Stimulated activated naive CD4-positive, alpha-beta T cell (primary cell): ENCODE measurements at regions not wholly inside any gene's neighbourhood (a gene's known extent, or its start where the extent isn't known, plus 50 kb on each side); places are given as distances from the start of the nearest gene placed in this dataset.

Source experiments
- DNase-seq, 6 experiments: peaks; one replicate each; lab custom pipeline; 2025; lab: John Stamatoyannopoulos, UW

DNA sequence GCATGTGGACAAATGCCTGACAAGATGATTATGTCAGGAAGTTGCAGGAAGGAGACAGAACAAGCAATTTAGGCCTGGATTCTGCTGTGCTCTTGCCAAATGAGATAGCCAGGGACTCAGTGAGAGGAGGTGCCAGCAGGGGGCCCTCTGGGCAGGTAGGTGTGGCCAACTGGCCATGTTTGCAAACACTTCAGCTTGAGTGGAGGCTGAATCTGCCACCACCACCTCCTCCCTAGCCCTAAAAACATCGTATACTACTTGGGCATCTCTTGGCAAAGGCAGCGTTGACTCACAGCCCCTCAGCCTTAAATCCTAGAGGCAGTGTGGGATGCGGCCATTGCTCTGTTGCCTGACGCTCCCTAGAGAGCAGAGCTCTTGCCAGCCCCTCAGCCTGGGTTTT is 95.1 kb upstream of the PLET1 start:
- no peak for DNase-seq

DNA sequence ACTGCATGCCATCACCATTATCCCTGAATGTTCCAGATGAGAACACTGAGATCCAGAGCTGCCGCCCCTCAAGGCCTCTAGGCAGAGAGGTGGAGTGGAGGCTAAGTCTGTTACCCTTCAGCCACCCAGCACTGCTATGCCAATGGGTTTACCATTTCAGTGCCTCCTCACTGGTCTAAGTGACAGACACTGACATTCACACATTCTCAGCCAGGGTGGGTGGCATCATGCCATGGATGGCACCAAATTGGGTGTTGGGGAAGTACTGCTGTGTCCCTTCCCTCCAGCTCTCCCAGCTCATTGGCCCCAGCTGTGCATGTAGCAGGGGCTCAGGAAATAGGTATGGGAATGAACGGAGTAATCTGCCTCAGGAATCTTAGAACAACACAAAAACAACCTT is 96.8 kb upstream of the PLET1 start:
- DNase-seq, result no peak

DNA sequence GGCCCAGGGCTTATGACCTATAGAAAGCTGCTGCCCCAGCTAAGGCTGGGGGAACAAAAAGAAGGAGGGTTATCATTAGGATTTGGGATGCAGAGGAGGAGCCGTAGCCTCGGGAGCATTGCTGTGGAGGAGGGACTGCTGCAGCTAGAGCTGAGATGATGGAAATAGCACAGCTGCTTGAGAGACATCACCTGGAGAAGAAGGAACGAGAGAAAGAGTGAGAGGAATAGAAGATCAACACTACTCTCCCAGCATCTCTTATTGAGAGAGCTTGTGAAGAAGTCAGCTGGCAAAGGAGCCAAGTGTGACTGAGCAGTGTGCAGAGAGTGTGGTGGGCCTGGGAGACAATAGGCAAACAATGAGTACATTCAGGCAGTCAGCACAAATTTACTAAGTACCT is 100.7 kb upstream of the PLET1 start:
- DNase-seq, result no peak

DNA sequence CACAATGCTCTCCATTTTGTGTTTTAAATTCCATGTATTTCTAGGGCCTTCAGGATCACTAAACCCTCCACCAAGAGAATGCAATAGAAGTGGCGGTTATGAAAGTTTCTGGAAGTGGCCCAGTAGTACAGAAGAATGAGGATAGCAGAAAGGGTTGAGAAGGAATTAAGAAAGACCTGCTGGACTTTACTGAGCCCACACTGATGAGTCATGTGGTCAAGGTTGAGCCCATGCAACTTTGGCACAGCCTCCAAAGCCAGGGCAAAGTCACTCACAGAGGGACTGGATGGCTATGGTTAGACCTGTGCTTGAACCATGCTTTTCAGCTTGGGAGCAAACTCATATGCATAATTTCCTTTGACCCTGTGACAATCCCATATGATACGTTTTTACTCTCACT is 102.9 kb upstream of the PLET1 start:
- no peak for DNase-seq

DNA sequence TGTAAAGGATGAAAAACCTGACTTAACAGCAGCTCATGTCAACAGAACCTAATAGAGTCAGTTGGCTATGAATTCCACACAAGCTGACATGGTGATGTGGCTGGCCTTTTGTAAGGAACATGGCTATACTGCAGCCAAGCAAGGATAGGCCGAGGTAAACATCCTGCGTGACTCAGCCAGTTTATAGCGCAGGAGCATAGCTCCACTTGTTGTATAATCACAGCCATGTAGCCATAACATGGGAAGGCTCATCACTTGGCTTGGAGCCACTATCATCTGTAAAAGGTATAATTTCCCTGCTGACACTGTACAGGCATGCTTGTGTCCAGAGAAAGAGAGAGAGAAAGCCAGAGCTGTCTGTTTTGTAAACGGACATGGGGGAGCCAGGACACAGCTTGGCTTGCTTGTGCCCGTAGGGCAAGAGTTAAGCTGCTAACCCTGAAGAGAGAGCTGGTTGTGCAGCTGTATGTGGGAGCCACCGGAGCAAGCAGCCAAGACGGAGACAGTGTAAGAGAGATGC is 104.4 kb upstream of the PLET1 start:
- DNase-seq, result no peak

DNA sequence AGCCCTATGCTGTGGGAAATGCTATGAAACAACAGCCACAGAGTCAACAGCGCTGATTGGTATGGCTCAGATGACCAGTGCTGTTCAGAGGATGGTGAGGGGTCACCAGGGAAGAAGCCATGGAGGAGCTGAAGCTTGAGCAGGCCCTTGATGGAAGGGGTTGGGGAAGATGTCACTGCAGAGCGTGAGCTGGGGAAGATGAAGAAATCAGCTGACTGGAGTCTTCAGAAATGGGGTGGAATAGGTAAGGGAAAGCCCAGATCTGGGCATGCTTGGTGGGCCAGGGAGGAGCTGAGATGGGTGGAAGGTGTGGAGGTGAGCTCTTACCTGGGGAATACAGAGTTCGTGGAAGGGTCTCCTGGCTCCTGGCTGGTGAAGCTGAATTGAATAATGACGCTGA is 105.4 kb upstream of the PLET1 start:
- DNase-seq, result no peak

DNA sequence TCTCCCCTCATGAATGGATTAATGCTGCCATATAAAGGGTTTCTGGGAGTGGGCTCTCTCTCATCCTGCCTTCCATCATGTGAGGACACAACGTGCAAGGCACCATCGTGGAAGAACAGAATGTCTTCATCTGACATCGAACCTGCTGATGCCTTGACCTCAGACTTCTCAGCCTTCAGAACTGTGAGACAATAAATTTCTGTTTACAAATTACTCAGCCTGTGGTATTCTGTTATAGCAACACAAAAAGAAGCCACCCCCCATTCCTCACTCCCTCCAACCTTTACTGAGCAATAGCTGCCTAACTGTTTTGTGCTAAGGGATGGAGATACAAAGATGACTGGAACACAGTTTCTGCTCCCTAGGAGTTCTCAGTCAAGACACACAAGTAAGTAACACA is 106.1 kb upstream of the PLET1 start:
- no peak for DNase-seq

DNA sequence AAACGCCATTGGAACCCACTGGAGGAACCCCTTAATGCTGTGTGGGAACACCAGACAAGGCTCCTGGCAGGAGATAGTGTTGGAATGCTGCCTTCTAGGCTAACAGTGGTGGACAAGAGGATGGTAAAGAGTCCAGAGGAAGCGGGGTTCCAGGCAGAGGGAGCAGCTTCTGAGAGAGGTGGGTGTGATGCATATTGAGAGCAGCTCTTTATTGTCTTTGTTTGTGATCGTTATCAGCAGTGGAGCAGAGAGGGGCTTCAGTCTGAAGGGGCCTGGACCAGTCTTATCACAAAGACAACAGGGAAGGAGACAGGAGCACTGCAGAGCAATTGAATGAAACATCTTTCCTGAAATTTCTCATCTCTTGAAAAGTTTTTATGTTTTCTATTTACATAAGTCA is 106.8 kb upstream of the PLET1 start:
- DNase-seq, result no peak

DNA sequence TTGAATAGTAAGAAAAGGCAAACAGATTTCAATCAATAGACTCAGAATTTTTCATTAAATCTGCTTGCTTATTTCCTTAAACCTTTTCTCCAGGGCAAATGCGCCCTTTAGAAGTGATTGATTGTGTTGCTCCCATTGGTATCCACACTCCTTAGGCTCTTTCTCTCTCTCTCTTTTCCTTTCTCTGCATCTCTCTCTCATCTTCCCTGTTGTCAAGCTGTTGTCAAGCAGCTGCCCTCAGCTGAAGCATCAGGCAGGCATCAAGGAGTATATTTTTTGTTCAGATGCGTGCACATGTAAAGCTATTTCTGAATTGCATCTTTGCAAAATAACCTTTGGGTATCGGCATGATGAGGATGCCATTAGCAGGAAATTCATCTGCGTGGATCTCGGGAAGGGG is 107.2 kb upstream of the PLET1 start:
- DNase-seq, result no peak

DNA sequence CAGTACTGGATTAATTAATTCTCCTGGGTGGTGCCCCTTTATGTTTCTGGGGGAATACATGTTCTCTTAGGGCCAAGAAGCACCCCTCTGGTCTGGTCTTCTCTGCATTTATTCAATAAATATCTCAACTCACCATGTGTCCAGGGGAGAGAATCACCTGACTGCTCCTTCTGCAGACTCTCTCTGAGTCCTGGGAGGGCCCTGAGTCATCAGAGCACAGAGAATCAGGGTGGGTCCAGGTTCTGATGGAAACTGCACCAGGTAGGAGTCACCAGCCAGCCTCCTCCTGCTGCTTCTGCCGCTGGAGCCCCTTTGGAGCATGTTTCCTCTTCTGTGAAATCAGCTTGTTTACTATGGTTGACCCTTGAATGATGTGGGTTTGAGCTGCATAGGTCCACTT is 107.7 kb upstream of the PLET1 start:
- DNase-seq, result no peak

DNA sequence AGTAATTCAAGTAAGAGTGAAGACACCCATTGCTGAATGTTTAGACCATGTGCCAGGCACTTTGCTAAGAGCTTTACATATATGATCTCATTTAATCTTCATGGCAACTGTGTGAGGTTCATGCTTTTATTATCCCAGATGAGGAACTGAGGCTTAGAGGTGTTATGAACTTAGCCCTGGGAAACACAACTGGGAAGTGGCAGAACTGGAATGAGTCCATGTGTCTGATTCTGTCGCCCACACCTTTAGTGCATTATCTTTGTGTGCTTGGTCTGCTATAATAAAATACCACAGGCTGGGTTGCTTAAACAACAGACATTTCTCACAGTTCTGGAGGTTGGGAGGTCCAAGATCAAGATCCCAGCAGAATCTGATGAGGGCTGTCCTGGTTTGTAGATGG is 108.7 kb upstream of the PLET1 start:
- DNase-seq, result no peak

DNA sequence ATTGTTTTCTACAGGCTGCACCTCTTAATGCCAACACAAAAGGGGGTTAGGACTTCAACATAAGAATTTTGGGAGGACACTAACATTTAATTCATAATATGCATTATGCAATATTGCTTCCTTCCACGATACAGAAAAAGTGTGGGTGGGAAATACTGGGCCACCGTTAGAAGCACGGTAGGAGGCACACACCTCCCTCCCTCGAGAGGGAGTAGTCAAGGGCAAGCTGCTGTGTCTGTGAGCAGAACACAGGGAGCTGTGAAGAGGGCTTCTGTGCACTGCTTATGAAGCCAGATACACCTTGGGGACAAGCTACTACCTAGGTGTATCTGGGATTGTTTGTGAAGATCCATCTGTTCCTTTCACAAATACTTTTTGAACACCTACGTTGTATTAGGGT is 109.3 kb upstream of the PLET1 start:
- DNase-seq, result no peak

DNA sequence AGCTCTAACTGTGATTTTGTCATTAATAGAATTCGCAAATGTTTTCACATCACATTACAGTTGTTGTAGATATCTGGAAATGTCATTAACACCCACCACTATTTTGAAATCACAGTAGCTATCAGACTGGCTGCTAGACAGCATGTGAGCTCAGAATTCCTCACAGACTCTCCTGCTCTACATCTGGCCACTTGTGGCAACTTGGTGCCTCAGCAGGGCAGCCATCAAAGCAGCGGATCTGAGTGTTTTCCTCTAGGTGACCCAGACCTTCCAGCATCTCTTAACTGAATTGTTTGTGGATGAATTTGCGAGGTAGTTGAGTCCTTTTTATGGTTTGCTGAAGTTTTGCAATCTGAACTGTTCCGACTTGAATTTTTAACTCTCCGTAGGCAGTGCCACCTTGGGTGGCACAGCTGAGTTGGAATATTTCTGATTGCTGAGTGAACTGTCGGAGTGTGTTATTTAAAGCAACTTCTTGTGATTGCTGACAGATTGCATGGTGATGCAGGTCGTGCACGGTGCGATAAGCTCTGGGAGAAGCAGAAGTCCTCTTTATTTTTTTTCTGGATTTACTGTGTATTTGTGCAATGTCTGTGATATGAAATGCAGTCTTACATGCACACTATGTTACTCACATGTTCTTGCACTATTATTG is 114.0 kb upstream of the PLET1 start:
- DNase-seq, result no peak

DNA sequence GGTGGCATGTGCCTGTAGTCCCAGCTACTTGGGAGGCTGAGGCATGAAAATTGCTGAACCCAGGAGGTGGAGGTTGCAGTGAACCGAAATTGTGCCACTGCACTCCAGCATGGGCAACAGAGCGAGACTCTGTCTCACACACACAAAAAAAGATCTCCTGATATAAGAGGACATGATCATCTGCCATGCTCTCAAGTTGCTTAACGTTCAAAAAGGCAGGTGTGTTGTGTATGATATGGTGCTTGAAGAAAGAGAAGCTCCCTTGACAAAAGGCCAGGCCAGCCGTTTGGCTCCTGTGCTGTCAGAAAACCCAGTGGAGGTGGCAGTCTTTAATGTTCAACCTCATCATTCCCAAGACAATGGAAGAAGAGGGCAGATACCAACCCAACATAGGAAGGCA is 117.3 kb upstream of the PLET1 start:
- DNase-seq, result no peak

DNA sequence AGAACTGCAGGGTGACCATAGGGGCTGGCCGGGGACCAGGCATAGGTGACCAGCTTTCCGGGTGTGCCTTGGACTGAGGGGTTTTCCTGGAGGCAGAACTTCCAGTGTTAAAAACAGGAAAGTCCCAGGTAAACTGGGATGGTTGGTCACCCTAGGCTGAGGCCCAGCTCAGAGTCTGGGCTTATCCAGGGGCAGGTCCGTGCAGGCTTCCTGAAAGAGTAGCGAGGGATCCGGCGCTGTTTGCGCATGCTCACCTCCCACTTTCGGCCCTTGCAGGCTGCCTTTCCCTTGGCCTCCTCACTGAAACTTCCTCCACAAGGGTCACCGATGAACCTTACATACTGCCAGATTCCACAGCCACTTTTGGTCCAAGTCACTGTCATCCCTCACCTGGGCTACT is 119.8 kb upstream of the PLET1 start:
- DNase-seq, result no peak

DNA sequence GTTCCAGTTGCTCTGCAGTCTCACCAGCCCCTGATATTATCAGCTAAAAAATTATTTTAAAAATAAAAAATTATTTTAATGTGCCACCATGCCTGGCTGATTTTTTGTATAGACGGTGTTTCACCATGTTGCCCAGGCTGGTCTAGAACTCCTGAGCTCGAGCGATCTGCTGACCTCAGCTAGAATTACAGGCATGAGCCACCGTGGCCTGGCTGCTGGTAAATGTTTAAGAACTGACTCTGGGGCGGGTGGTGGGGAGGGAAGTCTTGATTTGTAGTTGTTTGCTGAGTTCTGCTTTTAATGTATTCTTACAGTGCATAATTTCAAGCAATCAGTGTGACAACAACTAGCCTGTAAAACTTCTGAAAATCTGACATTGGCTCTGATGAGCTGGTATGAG is 120.9 kb upstream of the PLET1 start:
- no peak for DNase-seq

DNA sequence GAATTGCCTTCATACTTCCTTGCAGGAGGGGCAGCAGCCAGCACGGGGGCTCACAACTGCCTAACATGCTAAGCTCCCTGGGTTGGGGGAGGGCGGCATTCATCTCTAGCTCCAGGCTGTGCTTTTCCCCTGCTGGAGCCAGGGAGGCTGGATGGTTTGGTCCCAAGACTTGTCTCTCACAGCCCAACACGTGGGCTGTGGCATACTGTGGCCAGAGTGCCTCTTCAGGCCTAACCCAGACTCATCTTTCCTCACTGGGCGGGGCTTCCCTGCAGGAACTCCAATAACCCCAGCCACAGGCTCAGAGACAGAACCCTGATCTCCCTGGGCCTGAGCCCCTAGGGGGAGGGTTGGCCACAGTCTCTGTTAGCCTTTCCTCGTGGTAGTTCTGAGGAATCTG is 121.9 kb upstream of the PLET1 start:
- DNase-seq, result no peak

DNA sequence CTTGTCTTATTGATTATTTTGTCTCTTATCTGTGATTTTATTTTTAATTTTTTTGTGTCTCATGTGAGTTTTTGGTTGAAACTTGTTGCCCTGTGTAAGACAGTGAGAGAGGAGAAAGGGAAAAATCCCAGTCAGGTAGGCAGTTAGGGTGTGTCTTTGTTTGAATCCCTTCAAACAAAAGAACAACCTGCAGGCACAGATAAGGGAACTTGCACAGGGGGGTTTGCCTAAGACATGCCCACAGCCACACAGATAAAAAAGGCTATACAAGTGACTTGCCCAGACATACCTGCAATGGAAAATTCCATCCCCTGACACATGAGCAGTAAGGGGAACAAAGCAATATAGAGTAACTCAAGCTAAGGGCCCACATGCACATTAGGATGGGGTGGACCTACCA is 127.8 kb upstream of the PLET1 start:
- no peak for DNase-seq

DNA sequence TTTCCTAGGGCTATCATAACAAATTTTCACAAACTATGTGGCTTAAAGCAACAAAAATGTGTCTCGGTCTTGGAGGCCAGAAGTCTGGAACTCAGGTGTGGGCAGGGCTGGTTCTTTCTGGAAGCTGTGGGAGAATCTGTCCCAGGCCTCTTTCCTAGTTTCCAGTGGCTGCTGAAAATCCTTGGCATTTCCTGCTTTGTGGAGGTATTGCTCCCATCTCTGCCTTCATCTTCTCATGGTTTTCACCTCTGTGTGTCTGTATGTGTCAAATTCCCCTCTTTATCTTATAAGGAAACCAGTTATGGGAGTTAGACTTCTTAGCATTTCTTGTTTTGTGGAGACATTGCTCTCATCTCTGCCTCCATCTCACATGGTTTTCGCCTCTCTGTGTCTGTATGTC is 130.4 kb upstream of the PLET1 start:
- DNase-seq, result no peak

DNA sequence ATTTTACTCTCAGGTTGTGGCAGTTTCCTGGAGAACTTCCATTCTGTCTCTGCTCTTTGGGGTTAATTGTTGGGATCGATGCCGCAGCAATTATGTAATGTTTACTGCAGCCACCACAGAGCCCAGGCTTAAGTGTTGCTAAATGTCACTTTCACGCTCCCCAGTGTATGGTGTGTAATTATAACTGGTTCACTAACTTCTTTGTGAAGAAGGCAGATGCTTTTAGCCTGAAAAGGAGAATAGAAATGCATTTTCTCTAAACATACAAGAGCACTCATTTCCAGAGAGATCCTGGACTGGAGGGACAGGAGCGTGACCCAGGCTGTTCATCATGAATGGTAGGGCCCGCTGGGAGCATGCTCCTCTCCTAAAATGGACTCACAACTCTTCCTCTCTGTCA is 132.2 kb upstream of the PLET1 start:
- DNase-seq, result no peak

DNA sequence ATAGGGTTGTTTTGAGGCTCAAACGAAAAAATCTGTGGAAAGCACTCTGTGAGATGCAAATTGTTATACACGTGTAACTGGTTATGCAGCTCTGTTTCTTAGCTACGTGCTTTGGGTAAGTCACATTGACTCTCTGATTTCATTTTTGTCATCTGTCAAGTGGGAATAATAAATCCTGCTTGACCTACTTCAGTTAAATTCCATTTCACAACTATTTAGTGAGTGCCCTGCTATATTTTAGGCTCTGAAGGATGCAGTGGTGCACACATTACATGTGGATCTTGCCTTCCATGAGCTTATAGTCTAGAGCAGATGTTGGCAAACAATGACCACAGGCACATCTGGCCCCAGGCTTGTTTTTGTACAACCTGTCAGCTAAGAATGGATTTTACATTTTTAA is 133.6 kb upstream of the PLET1 start:
- DNase-seq, result no peak

DNA sequence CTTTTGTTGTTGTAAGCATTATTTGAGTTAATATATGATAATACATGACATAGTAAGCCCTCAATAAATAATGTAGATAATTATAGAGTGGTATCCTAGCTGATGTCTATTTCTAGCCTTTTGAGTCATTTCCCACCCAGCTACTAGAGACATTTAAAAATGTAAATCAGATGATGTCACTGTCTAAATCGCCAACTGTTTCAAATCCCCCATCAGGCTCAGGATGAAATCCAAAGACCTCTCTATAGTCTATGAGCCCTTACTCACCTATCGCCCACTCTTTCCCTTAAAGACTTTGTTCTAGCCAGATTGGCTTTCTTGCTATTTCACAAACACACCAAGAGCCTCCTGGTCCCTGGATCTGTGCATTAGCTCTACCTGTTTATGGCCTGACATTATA is 135.4 kb upstream of the PLET1 start:
- DNase-seq, result no peak

DNA sequence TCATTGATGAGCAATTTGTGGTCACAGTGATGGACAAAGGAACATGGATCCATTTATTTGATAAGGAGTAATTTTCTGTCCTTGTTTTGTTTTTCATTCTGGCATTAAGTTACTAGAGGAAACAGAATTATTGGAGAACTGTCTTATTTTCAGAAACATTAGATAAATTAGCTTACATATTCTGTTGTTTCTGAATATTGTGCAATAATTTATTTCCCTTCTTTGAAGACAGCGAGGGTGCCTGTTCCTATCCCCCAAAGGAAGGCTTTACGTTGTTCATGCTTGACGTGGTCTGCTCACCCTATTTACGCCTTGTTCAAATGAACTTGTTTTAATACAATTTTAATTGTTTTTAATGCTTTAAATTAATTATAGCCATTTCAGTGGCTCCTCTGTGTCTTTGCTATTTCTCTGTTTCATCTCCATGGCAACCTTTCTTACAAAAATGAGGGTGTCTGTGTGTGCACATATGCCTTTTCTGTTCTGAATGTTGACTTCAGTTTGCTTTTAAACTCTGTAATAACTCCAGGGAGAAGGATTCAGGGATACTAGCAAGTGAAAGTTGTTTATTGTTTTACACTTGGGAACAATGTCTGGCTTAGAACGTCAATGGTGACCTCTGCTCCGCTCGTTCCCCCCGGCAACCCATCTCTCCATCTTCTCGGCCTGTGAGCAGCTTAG is 138.3 kb upstream of the PLET1 start:
- no peak for DNase-seq

DNA sequence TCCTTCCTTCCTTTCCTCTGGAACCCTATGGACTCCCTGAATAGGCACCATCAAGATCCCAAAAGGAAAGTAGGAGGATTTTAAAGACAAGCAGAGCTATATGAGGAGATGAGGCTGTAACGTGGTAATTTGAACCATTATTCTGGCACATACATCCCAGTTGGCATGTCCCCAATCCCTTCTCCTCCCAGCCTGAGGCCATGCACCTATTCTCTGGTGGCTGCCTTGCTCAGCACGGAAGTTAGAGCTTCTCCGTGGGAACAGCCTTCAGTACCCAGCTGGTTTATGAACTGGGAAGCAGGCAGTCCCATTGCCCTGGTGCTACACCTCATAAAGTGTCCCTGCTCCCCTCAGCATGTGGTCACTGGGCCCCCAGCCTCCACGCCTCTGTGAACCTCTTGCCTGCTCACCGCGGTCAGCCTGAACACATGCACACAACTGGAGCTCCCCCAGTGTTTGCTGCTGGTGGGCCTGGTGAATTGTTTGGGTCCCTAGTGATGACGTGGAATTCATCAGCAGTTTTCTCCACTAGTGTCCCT is 139.9 kb upstream of the PLET1 start:
- no peak for DNase-seq
